ENCODE measurements at regions not wholly inside any gene's neighbourhood (a gene's known extent, or its start where the extent isn't known, plus 50 kb on each side); places are given as distances from the start of the nearest gene placed in this dataset.

GRCh38 chr10:124333931-124334330 is 84.8 kb downstream of the OAT start:
- no peak for DNase-seq (ENCODE audit: low read depth)
- no peak for TF ChIP-seq CTCF (conservative IDR thresholded peaks at IDR 0.05; ENCODE audit: low read depth, low read length)
- H3K4me3 ChIP-seq (ENCODE audit: low read depth, low read length): no peak overlapping the region

- no peak overlapping the region for H3K4me3 ChIP-seq (ENCODE audit: low read depth, low read length)
- peak; percentile 35 for DNase-seq (ENCODE audit: low read depth)
- TF ChIP-seq CTCF (conservative IDR thresholded peaks at IDR 0.05; ENCODE audit: low read depth, low read length): no peak
Measured at GRCh38 chr10:124332426-124332825, 86.3 kb downstream of the OAT start.

GRCh38 chr10:124329941-124330340 is 88.8 kb downstream of the OAT start:
- no peak for DNase-seq (ENCODE audit: low read depth)
- no peak for TF ChIP-seq CTCF (conservative IDR thresholded peaks at IDR 0.05; ENCODE audit: low read depth, low read length)
- H3K4me3 ChIP-seq (ENCODE audit: low read depth, low read length): no peak overlapping the region

- no peak for DNase-seq (ENCODE audit: low read depth)
- TF ChIP-seq CTCF (conservative IDR thresholded peaks at IDR 0.05; ENCODE audit: low read depth, low read length): no peak
- H3K4me3 ChIP-seq (ENCODE audit: low read depth, low read length): no peak overlapping the region
Measured at GRCh38 chr10:124329362-124329761, 89.4 kb downstream of the OAT start.

- TF ChIP-seq CTCF (conservative IDR thresholded peaks at IDR 0.05; ENCODE audit: low read depth, low read length): no peak
- no peak for DNase-seq (ENCODE audit: low read depth)
Measured at GRCh38 chr10:124328477-124329220, 90.1 kb downstream of the OAT start.

GRCh38 chr10:124325998-124326636 is 92.6 kb downstream of the OAT start:
- no peak for DNase-seq (ENCODE audit: low read depth)
- no peak overlapping the region for H3K4me3 ChIP-seq (ENCODE audit: low read depth, low read length)
- TF ChIP-seq CTCF (conservative IDR thresholded peaks at IDR 0.05; ENCODE audit: low read depth, low read length): no peak

More at GRCh38 chr10:124328477-124329220, 90.1 kb downstream of the OAT start:
- H3K4me3 ChIP-seq (ENCODE audit: low read depth, low read length): no peak overlapping the region

- H3K4me3 ChIP-seq (ENCODE audit: low read depth, low read length): no peak overlapping the region
- DNase-seq (ENCODE audit: low read depth): no peak
- TF ChIP-seq CTCF (conservative IDR thresholded peaks at IDR 0.05; ENCODE audit: low read depth, low read length): no peak
Measured at GRCh38 chr10:124325633-124325914, 93.1 kb downstream of the OAT start.

Data from choroid plexus epithelial cell (primary cell).